ENCODE measurements at regions not wholly inside any gene's neighbourhood (a gene's known extent, or its start where the extent isn't known, plus 50 kb on each side); places are given as distances from the start of the nearest gene placed in this dataset.

- CTCF ChIA-PET = interaction anchor here (0.5 to 0.7 kb wide), 2 partner anchors 20 to 205 kb away, joined by 3 to 4 read pairs; no protein-coding TSS in a partner anchor
- no peak for ATAC-seq (ENCODE audit: low read depth)
These were observed 660.8 kb upstream of the SGO1 start for GRCh38 chr3:20846832-20847231.

More at GRCh38 chr3:20846832-20847231, 660.8 kb upstream of the SGO1 start:
- no peaks in the 10 kb centered on the region for H3K9me1 ChIP-seq (ENCODE audit: insufficient read depth, low read length)
- H4K8ac ChIP-seq (ENCODE audit: low read depth in 2 of 2, low read length in 2 of 2) = no peak overlapping the region
- H3K27ac ChIP-seq (ENCODE audit: insufficient read depth, low read length) = no peak overlapping the region
- no peak for DNase-seq
- H2BK5ac ChIP-seq (ENCODE audit: low read depth, low read length, poor library complexity, severe bottlenecking) = no peak overlapping the region
- H3K27me3 ChIP-seq (ENCODE audit: control insufficient read depth, insufficient read depth, low read length) = no peaks in the 10 kb centered on the region
- no peaks in the 10 kb centered on the region for H3K4me1 ChIP-seq (ENCODE audit: control insufficient read depth, insufficient read depth, low read length)
- no peak overlapping the region for H3K9ac ChIP-seq (ENCODE audit: low read depth, low read length)
- no peaks in the 10 kb centered on the region for H3K36me3 ChIP-seq (ENCODE audit: control insufficient read depth, insufficient read depth, low read length)
- no peak overlapping the region for H4K91ac ChIP-seq (ENCODE audit: insufficient read depth, low read depth, low read length)
- no peak overlapping the region for H3K23ac ChIP-seq (ENCODE audit: low read depth, low read length)
- TF ChIP-seq POLR2A (IDR thresholded peaks at IDR 0.05; ENCODE audit: low read depth, low read length) (no peak), MAZ (IDR thresholded peaks at IDR 0.05; ENCODE audit: borderline replicate concordance, low read depth, low read length) (no peak), USF2 (IDR thresholded peaks at IDR 0.05; ENCODE audit: low read depth, low read length) (no peak), MAFK (IDR thresholded peaks at IDR 0.05; ENCODE audit: low read depth, low read length) (no peak), FOS (IDR thresholded peaks at IDR 0.05; ENCODE audit: low read depth, low read length) (no peak), CHD1 (IDR thresholded peaks at IDR 0.05; ENCODE audit: low read depth, low read length) (no peak)
- TF ChIP-seq, protein P1, sequence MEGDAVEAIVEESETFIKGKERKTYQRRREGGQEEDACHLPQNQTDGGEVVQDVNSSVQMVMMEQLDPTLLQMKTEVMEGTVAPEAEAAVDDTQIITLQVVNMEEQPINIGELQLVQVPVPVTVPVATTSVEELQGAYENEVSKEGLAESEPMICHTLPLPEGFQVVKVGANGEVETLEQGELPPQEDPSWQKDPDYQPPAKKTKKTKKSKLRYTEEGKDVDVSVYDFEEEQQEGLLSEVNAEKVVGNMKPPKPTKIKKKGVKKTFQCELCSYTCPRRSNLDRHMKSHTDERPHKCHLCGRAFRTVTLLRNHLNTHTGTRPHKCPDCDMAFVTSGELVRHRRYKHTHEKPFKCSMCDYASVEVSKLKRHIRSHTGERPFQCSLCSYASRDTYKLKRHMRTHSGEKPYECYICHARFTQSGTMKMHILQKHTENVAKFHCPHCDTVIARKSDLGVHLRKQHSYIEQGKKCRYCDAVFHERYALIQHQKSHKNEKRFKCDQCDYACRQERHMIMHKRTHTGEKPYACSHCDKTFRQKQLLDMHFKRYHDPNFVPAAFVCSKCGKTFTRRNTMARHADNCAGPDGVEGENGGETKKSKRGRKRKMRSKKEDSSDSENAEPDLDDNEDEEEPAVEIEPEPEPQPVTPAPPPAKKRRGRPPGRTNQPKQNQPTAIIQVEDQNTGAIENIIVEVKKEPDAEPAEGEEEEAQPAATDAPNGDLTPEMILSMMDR (conservative IDR thresholded peaks at IDR 0.05; ENCODE audit: low read depth, low read length) = no peak
- H3K4me3 ChIP-seq (ENCODE audit: insufficient read depth, low read depth, low read length) = no peak overlapping the region
- in situ Hi-C loops (cut with MboI; ENCODE audit: low sequenced_read_pairs) (no loop called here), intact Hi-C loops (cut with micrococcal nuclease) (no loop called here), dilution Hi-C loops (cut with HindIII; ENCODE audit: low sequenced_read_pairs, unreplicated experiment) (no loop called here)
- H2AK9ac ChIP-seq (replicated peaks; ENCODE audit: low read depth, low read length, poor library complexity) = no peak overlapping the region
- POLR2A ChIA-PET (ENCODE audit: unreplicated experiment) = no interaction called here
- H2AK5ac ChIP-seq (ENCODE audit: low read depth, low read length) = no peak overlapping the region
- no peak overlapping the region for H2BK15ac ChIP-seq (ENCODE audit: low read depth, low read length)
- no peak overlapping the region for H2BK120ac ChIP-seq (ENCODE audit: low read depth, low read length)
- H3K56ac ChIP-seq (ENCODE audit: extremely low read depth, insufficient read depth, low read length) = no peak overlapping the region
- H3K14ac ChIP-seq (replicated peaks; ENCODE audit: low read depth, low read length) = no peak overlapping the region
- H3K18ac ChIP-seq (ENCODE audit: low read depth, low read length) = no peak overlapping the region
- H4K5ac ChIP-seq (ENCODE audit: low read depth, low read length) = no peak overlapping the region
- no peak overlapping the region for H2BK20ac ChIP-seq (ENCODE audit: low read depth, low read length)
- H2AFZ ChIP-seq (replicated peaks; ENCODE audit: low read length, poor library complexity) = no peak overlapping the region
- no peak overlapping the region for H3K4me2 ChIP-seq (ENCODE audit: low read depth, low read length)
- no TSS peak for BruUV-seq (replicated peaks)
- no peaks in the 10 kb centered on the region for H3K79me1 ChIP-seq (ENCODE audit: low read depth in 1 of 2, low read length in 2 of 2)
- H4K20me1 ChIP-seq (ENCODE audit: insufficient read depth, low read length) = no peaks in the 10 kb centered on the region
- WGBS, 2 experiments (ENCODE audit: extremely low coverage in 2 of 2, insufficient read length in 1 of 2) = no CpG with 5 or more reads among the region's 3 CpGs
- H3K9me3 ChIP-seq (ENCODE audit: control insufficient read depth, insufficient read depth, low read length) = peaks cover 3% of the 10 kb centered on the region
- H3K4ac ChIP-seq (ENCODE audit: low read depth, low read length) = no peak overlapping the region
